HG03139 (cell line): ENCODE measurements at regions not wholly inside any gene's neighbourhood (a gene's known extent, or its start where the extent isn't known, plus 50 kb on each side); places are given as distances from the start of the nearest gene placed in this dataset.

Experiments used
- ATAC-seq: cut with Tn5 transposase; IDR thresholded peaks from one replicate; pipeline ENCODE4 v1.9.1; 2021; ENCODE audit not compliant: unreplicated experiment

GRCh38 chr5:88545338-88545737 lies 276.7 kb upstream of the TMEM161B start:
- ATAC-seq, result no peak

GRCh38 chr5:88544671-88545070 lies 276.0 kb upstream of the TMEM161B start:
- no peak for ATAC-seq

- ATAC-seq, result no peak
These were observed 275.5 kb upstream of the TMEM161B start for GRCh38 chr5:88544136-88544645.

GRCh38 chr5:88542786-88543185 lies 274.1 kb upstream of the TMEM161B start:
- no peak for ATAC-seq

GRCh38 chr5:88540471-88541115 lies 271.9 kb upstream of the TMEM161B start:
- no peak for ATAC-seq

- ATAC-seq, result no peak
These were observed 271.2 kb upstream of the TMEM161B start for GRCh38 chr5:88539693-88540365.

GRCh38 chr5:88539026-88539425 lies 270.4 kb upstream of the TMEM161B start:
- ATAC-seq, result no peak

- ATAC-seq, result no peak
These were observed 267.5 kb upstream of the TMEM161B start for GRCh38 chr5:88536146-88536545.

- ATAC-seq, result no peak
These were observed 256.3 kb upstream of the TMEM161B start for GRCh38 chr5:88524941-88525340.

GRCh38 chr5:88519066-88519465 lies 250.4 kb upstream of the TMEM161B start:
- no peak for ATAC-seq

- no peak for ATAC-seq
These were observed 249.7 kb upstream of the TMEM161B start for GRCh38 chr5:88518131-88519016.

GRCh38 chr5:88515881-88516819 lies 247.5 kb upstream of the TMEM161B start:
- ATAC-seq, result no peak

GRCh38 chr5:88515068-88515467 lies 246.4 kb upstream of the TMEM161B start:
- no peak for ATAC-seq

- no peak for ATAC-seq
These were observed 240.8 kb upstream of the TMEM161B start for GRCh38 chr5:88509403-88509802.

GRCh38 chr5:88507261-88507660 lies 238.6 kb upstream of the TMEM161B start:
- ATAC-seq, result no peak

- no peak for ATAC-seq
These were observed 234.8 kb upstream of the TMEM161B start for GRCh38 chr5:88503406-88503805.

GRCh38 chr5:88503041-88503345 lies 234.3 kb upstream of the TMEM161B start:
- no peak for ATAC-seq

- ATAC-seq, result peak; percentile 83
These were observed 233.8 kb upstream of the TMEM161B start for GRCh38 chr5:88502179-88503040.

- no peak for ATAC-seq
These were observed 227.2 kb upstream of the TMEM161B start for GRCh38 chr5:88495810-88496209.

- ATAC-seq, result no peak
These were observed 222.2 kb upstream of the TMEM161B start for GRCh38 chr5:88490874-88491273.
